Cardiac fibroblast (primary cell): ENCODE measurements at regions not wholly inside any gene's neighbourhood (a gene's known extent, or its start where the extent isn't known, plus 50 kb on each side); places are given as distances from the start of the nearest gene placed in this dataset.

Source experiments
- DNase-seq, 2 donors: peaks; one replicate each; pipeline versions ENCODE4 v3.0.0 to v3.0.0-alpha.2; 2010; ENCODE audit warnings: low read depth in 2 of 2
- H3K4me3 ChIP-seq, 2 donors: replicated peaks in 1 of 2; 1 replicate in 1 of 2; 2 replicates in 1 of 2; pipeline ENCODE4 v1.5.1; 2011; ENCODE audit warnings: low read depth in 2 of 2, low read length in 2 of 2, mild to moderate bottlenecking in 2 of 2, moderate library complexity in 1 of 2
- TF ChIP-seq, protein P1 (sequence below): IDR thresholded peaks from one replicate; pipeline ENCODE4 v1.5.1; 2011; ENCODE audit warnings: low read depth, mild to moderate bottlenecking, low read length, inconsistent platforms

GRCh38 chr3:41002104-41002503 is 197.2 kb upstream of the CTNNB1 start:
- H3K4me3 ChIP-seq, result no peak overlapping the region
- DNase-seq, result no peak
- TF ChIP-seq, protein P1, sequence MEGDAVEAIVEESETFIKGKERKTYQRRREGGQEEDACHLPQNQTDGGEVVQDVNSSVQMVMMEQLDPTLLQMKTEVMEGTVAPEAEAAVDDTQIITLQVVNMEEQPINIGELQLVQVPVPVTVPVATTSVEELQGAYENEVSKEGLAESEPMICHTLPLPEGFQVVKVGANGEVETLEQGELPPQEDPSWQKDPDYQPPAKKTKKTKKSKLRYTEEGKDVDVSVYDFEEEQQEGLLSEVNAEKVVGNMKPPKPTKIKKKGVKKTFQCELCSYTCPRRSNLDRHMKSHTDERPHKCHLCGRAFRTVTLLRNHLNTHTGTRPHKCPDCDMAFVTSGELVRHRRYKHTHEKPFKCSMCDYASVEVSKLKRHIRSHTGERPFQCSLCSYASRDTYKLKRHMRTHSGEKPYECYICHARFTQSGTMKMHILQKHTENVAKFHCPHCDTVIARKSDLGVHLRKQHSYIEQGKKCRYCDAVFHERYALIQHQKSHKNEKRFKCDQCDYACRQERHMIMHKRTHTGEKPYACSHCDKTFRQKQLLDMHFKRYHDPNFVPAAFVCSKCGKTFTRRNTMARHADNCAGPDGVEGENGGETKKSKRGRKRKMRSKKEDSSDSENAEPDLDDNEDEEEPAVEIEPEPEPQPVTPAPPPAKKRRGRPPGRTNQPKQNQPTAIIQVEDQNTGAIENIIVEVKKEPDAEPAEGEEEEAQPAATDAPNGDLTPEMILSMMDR, result no peak

GRCh38 chr3:41007399-41007798 is 191.9 kb upstream of the CTNNB1 start:
- DNase-seq, result no peak
- TF ChIP-seq, protein P1, result no peak
- no peak overlapping the region for H3K4me3 ChIP-seq

DNA sequence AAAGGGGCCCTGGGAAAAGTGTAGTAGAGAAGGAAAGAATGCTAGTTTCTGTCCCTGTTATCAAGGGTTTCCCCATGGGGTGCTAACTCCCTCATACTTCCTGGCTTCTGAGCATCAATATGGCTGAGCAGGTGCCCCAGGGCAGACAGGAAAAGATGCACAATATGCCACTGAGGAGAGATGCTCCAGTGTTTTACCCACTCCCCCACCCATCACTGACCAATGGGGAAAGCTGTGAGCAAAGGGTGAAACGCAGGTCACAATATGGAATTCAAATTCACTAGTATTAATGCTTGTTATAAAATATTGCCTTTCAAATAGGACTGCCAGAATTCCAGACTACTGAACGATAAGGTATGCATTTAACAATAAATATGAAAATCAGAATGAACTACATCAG is 187.5 kb upstream of the CTNNB1 start:
- no peak overlapping the region for H3K4me3 ChIP-seq
- DNase-seq, result no peak
- TF ChIP-seq, protein P1, result no peak

DNA sequence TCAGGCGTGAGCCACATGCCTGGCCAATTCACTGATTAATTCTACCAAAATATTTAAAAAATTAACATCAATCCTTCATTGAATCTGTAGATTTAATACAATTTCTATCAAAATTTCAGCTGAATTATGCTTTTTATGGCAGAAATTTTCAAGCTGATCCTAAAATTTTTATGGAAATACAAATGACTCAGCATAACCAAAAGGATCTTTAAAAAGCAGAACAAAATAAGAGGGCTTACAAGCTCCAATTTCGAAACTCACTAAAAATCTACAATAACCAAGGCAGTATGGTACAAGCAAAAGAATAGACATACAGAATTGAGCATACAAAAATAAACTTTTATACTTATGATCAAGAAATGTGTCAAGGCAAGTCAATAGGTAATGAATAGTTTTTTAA is 180.4 kb upstream of the CTNNB1 start:
- TF ChIP-seq, protein P1, result no peak
- DNase-seq, result no peak
- H3K4me3 ChIP-seq, result no peak overlapping the region

GRCh38 chr3:41024031-41024836 is 175.1 kb upstream of the CTNNB1 start:
- no peak overlapping the region for H3K4me3 ChIP-seq
- DNase-seq, result no peak
- TF ChIP-seq, protein P1, result no peak

DNA sequence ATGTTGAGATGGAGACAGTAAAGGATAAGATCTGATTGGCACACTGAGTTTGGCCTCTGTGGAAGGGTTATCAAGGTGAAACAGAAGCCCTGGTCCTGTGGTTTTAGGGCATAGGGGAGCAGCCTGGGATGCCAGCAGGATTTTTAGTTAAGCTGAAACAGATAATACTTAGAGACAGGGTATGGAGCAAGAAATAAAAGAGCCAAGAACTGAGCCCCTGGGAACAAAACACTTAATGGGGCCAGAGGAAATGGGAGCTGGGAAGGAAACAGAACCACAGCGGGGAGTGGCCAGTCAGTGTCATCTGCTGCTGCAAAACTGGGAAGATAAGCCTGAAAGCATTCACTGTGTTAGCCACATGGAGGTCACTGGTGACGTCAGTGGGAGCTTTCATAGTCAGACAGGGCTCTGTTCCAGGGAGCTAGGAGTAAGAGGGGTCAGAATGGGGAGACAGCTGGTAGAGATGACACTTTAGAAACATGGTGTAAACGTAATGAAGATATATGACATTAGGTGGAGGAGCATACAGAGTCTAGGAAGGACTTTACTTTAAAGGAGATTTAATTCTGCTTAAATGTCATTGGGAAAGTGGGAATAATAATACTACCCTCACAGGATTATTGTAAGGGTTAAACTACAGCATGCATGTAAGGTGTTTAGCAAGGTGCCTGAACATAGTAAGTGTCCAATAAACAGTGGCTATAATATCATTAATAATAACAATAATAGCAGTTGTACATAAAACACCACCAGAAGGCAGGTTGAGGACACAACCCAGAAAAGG is 172.7 kb upstream of the CTNNB1 start:
- H3K4me3 ChIP-seq, result no peak overlapping the region
- peak; percentile 86 to 90 for DNase-seq

More for the DNA sequence above, 172.7 kb upstream of the CTNNB1 start:
- TF ChIP-seq, protein P1, result no peak
